ENCODE measurements at regions not wholly inside any gene's neighbourhood (a gene's known extent, or its start where the extent isn't known, plus 50 kb on each side); places are given as distances from the start of the nearest gene placed in this dataset.

DNA sequence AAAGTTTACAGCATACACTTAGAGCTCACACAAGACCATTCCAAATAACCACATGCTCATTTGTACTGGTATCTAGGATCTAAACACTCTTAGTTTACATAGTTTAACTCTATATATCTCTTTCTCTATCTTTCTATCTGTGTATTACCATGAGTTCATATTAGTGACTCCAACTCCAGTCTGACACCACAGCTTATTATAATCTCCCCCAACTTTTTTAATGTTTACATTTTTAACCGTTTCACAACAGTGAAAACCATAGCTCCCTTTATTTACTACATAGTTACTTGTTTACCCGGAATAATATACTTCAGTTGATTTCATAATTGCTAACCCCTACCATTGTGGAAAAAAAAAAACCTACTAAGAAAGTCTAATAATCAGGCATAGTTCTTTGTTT, 362.4 kb upstream of the RGS17 start:
- intact Hi-C loops (cut with micrococcal nuclease; ENCODE audit: unreplicated experiment): no loop called here
- 28% methylated on average over 2 of the region's 2 CpGs for WGBS (ENCODE audit: low lambda C conversion rate)

DNA sequence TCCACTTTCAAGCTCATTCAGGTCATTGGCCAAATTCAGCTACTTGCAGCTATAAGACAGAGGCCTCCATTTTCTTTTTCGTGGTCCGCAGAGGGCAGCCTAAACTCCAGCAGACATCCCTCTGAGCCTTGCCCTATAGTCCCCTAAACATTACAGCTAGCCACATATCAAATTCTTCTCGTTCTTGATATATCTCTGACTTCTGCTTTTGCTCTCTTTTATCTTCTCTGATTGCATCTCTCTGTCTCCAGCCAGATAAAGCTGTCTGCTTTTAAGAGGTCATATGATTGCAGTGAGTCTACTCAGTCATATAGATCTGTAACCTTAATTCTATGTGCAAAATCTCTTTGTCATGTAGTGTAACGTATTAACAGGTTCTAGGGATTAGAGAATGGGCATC, 358.4 kb upstream of the RGS17 start:
- no peak for FAIRE-seq
- 7% methylated on average over 4 of the region's 4 CpGs for WGBS (ENCODE audit: low lambda C conversion rate)
- CTCF ChIA-PET (ENCODE audit: low intra/inter-chr PET ratio, low total read pairs): no interaction called here
- POLR2A ChIA-PET: no interaction called here
- Histone ChIP-seq H4K20me1 (ENCODE audit: insufficient read depth, low read length) (no peaks in the 10 kb centered on the region), H2AFZ (ENCODE audit: low read length) (no peak overlapping the region), H3K4me2 (ENCODE audit: low read depth, low read length) (no peak overlapping the region), H3K9ac (ENCODE audit: insufficient read depth, low read depth, low read length) (no peak overlapping the region), H3K36me3 (replicated peaks in 1 of 2; ENCODE audit: control insufficient read depth in 1 of 2, insufficient read depth in 2 of 2, low read length in 2 of 2) (no peaks in the 10 kb centered on the region), H3K27me3 (ENCODE audit: control insufficient read depth in 1 of 2, insufficient read depth in 2 of 2, low read length in 2 of 2) (no peaks in the 10 kb centered on the region), H3K4me3 (replicated peaks in 1 of 3; ENCODE audit: insufficient read depth in 1 of 3, low read depth in 2 of 3, low read length in 3 of 3) (no peak overlapping the region), H3K79me2 (ENCODE audit: insufficient read depth, low read length) (no peaks in the 10 kb centered on the region), H3K4me1 (ENCODE audit: insufficient read depth, low read length) (no peaks in the 10 kb centered on the region), H3K27ac (ENCODE audit: extremely low read length, insufficient read depth, low read length) (no peak overlapping the region), H3K9me3 (ENCODE audit: low read length) (peaks cover 9% of the 10 kb centered on the region; the same call in 1 of the 2 replicates)
- DNase-seq (ENCODE audit: low spot score): no peak
- intact Hi-C loops (cut with micrococcal nuclease; ENCODE audit: unreplicated experiment): no loop called here
- in situ Hi-C loops (cut with HindIII; ENCODE audit: extremely low pct_ligation_motif_present, low pct_unique_long_range_greater_than_20kb): no loop called here
- no TSS peak for BruUV-seq (replicated peaks)
- no peak for TF ChIP-seq ZNF652 (CRISPR knock-in tag; IDR thresholded peaks at IDR 0.05; ENCODE audit: borderline replicate concordance, low read depth)
- no peak for ATAC-seq

More for the DNA sequence above, 362.4 kb upstream of the RGS17 start:
- no TSS peak for BruUV-seq (replicated peaks)
- Histone ChIP-seq H3K9ac (ENCODE audit: insufficient read depth, low read depth, low read length) (no peak overlapping the region), H3K4me1 (ENCODE audit: insufficient read depth, low read length) (no peaks in the 10 kb centered on the region), H3K36me3 (replicated peaks in 1 of 2; ENCODE audit: control insufficient read depth in 1 of 2, insufficient read depth in 2 of 2, low read length in 2 of 2) (no peaks in the 10 kb centered on the region), H3K27ac (ENCODE audit: extremely low read length, insufficient read depth, low read length) (no peak overlapping the region), H3K9me3 (ENCODE audit: low read length) (peaks cover 4% of the 10 kb centered on the region; the same call in 1 of the 2 replicates), H2AFZ (ENCODE audit: low read length) (no peak overlapping the region), H3K4me2 (ENCODE audit: low read depth, low read length) (no peak overlapping the region), H3K79me2 (ENCODE audit: insufficient read depth, low read length) (no peaks in the 10 kb centered on the region), H3K4me3 (replicated peaks in 1 of 3; ENCODE audit: insufficient read depth in 1 of 3, low read depth in 2 of 3, low read length in 3 of 3) (no peak overlapping the region), H4K20me1 (ENCODE audit: insufficient read depth, low read length) (no peaks in the 10 kb centered on the region), H3K27me3 (ENCODE audit: control insufficient read depth in 1 of 2, insufficient read depth in 2 of 2, low read length in 2 of 2) (no peaks in the 10 kb centered on the region)
- no peak for FAIRE-seq
- in situ Hi-C loops (cut with HindIII; ENCODE audit: extremely low pct_ligation_motif_present, low pct_unique_long_range_greater_than_20kb): no loop called here
- DNase-seq (ENCODE audit: low spot score): no peak
- no peak for ATAC-seq
- POLR2A ChIA-PET: no interaction called here
- TF ChIP-seq HNRNPH1 (optimal IDR thresholded peaks at IDR 0.05; ENCODE audit: low read depth, low read length) (no peak), ZNF644 (CRISPR knock-in tag; IDR thresholded peaks at IDR 0.05; ENCODE audit: low read depth) (no peak), ZNF138 (CRISPR knock-in tag; IDR thresholded peaks at IDR 0.05; ENCODE audit: low read depth) (no peak), SMYD3 (CRISPR knock-in tag; IDR thresholded peaks at IDR 0.05) (no peak), ZNF879 (CRISPR knock-in tag; IDR thresholded peaks at IDR 0.05) (no peak), KLF15 (CRISPR knock-in tag; IDR thresholded peaks at IDR 0.05; ENCODE audit: borderline replicate concordance) (no peak), ZNF703 (CRISPR knock-in tag; IDR thresholded peaks at IDR 0.05; ENCODE audit: borderline replicate concordance) (no peak)
- TF ChIP-seq, protein P1, sequence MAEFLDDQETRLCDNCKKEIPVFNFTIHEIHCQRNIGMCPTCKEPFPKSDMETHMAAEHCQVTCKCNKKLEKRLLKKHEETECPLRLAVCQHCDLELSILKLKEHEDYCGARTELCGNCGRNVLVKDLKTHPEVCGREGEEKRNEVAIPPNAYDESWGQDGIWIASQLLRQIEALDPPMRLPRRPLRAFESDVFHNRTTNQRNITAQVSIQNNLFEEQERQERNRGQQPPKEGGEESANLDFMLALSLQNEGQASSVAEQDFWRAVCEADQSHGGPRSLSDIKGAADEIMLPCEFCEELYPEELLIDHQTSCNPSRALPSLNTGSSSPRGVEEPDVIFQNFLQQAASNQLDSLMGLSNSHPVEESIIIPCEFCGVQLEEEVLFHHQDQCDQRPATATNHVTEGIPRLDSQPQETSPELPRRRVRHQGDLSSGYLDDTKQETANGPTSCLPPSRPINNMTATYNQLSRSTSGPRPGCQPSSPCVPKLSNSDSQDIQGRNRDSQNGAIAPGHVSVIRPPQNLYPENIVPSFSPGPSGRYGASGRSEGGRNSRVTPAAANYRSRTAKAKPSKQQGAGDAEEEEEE (CRISPR knock-in tag; IDR thresholded peaks at IDR 0.05; ENCODE audit: borderline replicate concordance): no peak
- CTCF ChIA-PET (ENCODE audit: low intra/inter-chr PET ratio, low total read pairs): no interaction called here
